GM12878 (cell line): ENCODE measurements at regions not wholly inside any gene's neighbourhood (a gene's known extent, or its start where the extent isn't known, plus 50 kb on each side); places are given as distances from the start of the nearest gene placed in this dataset.

Experiments used
- ATAC-seq: fragments of 200-7000 bp; cut with Tn5 transposase; 3 replicates; pipeline ENCODE4 v1.9.1; 2020; ENCODE audit warnings: mild to moderate bottlenecking, moderate library complexity
- BruUV-seq: library from RNA; stranded (reverse); fragments of 400-500 nt; replicated peaks from 2 replicates; lab custom pipeline; 2021; lab: Mats Ljungman, UMichigan
- CTCF ChIA-PET: fragments of 300-600 bp; sonication (Branson Sonifier 250); formaldehyde crosslinking; extraction: SDS; loops from one replicate; lab custom pipeline; 2021; ENCODE audit warnings: inconsistent platforms; lab: Yijun Ruan, JAX
- POLR2A ChIA-PET: fragments of 350-600 bp; formaldehyde crosslinking; extraction: SDS; loops from one replicate; lab custom pipeline; 2021; ENCODE audit warnings: inconsistent platforms; lab: Charles Lee
- RAD21 ChIA-PET: fragments of 300-600 bp; sonication (Branson Sonifier 250); formaldehyde crosslinking; loops from one replicate; lab custom pipeline; 2023; ENCODE audit warnings: antibody characterized with exemption; ENCODE audit not compliant: unreplicated experiment; lab: Charles Lee
- SMC1A ChIA-PET: fragments of 300-600 bp; sonication (Branson Sonifier 250); formaldehyde crosslinking; loops from one replicate; lab custom pipeline; 2023; ENCODE audit not compliant: unreplicated experiment, uncharacterized antibody; lab: Charles Lee
- DNase-seq: peaks from one replicate; pipeline ENCODE4 v3.0.0-alpha.2; 2011; ENCODE audit warnings: low read depth, low spot score
- FAIRE-seq: peaks from 3 replicates; lab custom pipeline; 2011; peaks lifted over from hg19 to GRCh38; lab: Jason Lieb, UNC
- H2AFZ ChIP-seq: 2 replicates; pipeline ENCODE4 v1.6.0; 2011; ENCODE audit warnings: low read depth, low read length, control low read depth; ENCODE audit not compliant: control insufficient read depth
- H3K27ac ChIP-seq: 2 replicates; pipeline ENCODE4 v1.5.1; 2011; ENCODE audit warnings: control low read depth; ENCODE audit not compliant: control insufficient read depth, insufficient read depth
- H3K27me3 ChIP-seq, 2 experiments: replicated peaks in 1 of 2; 2 replicates each; pipeline versions ENCODE4 v1.6.0 to v1.6.1; 2011; ENCODE audit warnings: low read length in 1 of 2; ENCODE audit not compliant: control insufficient read depth in 2 of 2, insufficient read depth in 2 of 2
- H3K36me3 ChIP-seq, 2 experiments: 2 replicates each; pipeline ENCODE4 v1.5.1; 2011; ENCODE audit warnings: low read length in 1 of 2; ENCODE audit not compliant: control insufficient read depth in 2 of 2, insufficient read depth in 2 of 2
- H3K4me1 ChIP-seq: 2 replicates; pipeline ENCODE4 v1.6.1; 2011; ENCODE audit warnings: mild to moderate bottlenecking, low read length, moderate library complexity, mixed read lengths; ENCODE audit not compliant: control insufficient read depth, insufficient read depth
- H3K4me2 ChIP-seq: 2 replicates; pipeline ENCODE4 v1.6.0; 2011; ENCODE audit warnings: control low read depth; ENCODE audit not compliant: control insufficient read depth, insufficient read depth
- H3K4me3 ChIP-seq: fragments of 200-600 bp; sonication (generic); 2 replicates; pipeline ENCODE4 v1.5.1; 2016
- H3K79me2 ChIP-seq: 2 replicates; pipeline ENCODE4 v1.6.0; 2011; ENCODE audit warnings: low read length; ENCODE audit not compliant: control insufficient read depth, insufficient read depth
- H3K9ac ChIP-seq: 2 replicates; pipeline ENCODE4 v1.8.0; 2011; ENCODE audit warnings: low read length, control low read depth, mixed read lengths; ENCODE audit not compliant: control insufficient read depth, insufficient read depth
- H3K9me3 ChIP-seq: replicated peaks from 3 replicates; pipeline ENCODE4 v1.5.1; 2011; ENCODE audit warnings: mild to moderate bottlenecking, low read length; ENCODE audit not compliant: control insufficient read depth, insufficient read depth
- H4K20me1 ChIP-seq: 2 replicates; pipeline ENCODE4 v1.6.0; 2011; ENCODE audit not compliant: control insufficient read depth, insufficient read depth
- FOXK2 ChIP-seq: fragments of 450-650 bp; IDR thresholded peaks from 2 replicates; pipeline ENCODE4 v1.6.1; 2017; ENCODE audit warnings: mild to moderate bottlenecking, moderate library complexity
- MEF2A ChIP-seq: IDR thresholded peaks from 2 replicates; pipeline ENCODE4 v1.6.1; 2011; ENCODE audit warnings: low read depth, mild to moderate bottlenecking, low read length, moderate library complexity; ENCODE audit not compliant: insufficient read depth
- MYB ChIP-seq: fragments of 150-350 bp; IDR thresholded peaks from 2 replicates; pipeline ENCODE4 v1.6.1; 2014; ENCODE audit warnings: mild to moderate bottlenecking, low read depth, low read length, borderline replicate concordance
- PAX5 ChIP-seq: IDR thresholded peaks from 2 replicates; pipeline ENCODE4 v1.6.1; 2011; ENCODE audit warnings: low read depth, low read length, borderline replicate concordance
- WGBS: methylation state at CpG from one replicate; pipeline ENCODE4 v1.1.6; 2016; ENCODE audit warnings: low lambda C conversion rate; ENCODE audit not compliant: insufficient replicate concordance, insufficient coverage; ENCODE audit errors: missing lambda C conversion rate; 5-methylcytosine and 5-hydroxymethylcytosine counted together
- in situ Hi-C: fragments of 300-500 bp; cut with MboI; formaldehyde crosslinking; loops from 9 replicates; pipeline ENCODE4 v1.14.3; 2018; ENCODE audit warnings: mixed read lengths
- intact Hi-C: fragments of 100-400 bp; cut with micrococcal nuclease; formaldehyde crosslinking; loops from one replicate; pipeline ENCODE4 v1.14.2; 2022; ENCODE audit not compliant: unreplicated experiment
- TF ChIP-seq, protein P1 (sequence below): fragments of 450-650 bp; IDR thresholded peaks from 2 replicates; pipeline ENCODE4 v1.6.1; 2017; ENCODE audit warnings: mild to moderate bottlenecking, low read depth, inconsistent platforms; ENCODE audit not compliant: poor library complexity, severe bottlenecking

DNA sequence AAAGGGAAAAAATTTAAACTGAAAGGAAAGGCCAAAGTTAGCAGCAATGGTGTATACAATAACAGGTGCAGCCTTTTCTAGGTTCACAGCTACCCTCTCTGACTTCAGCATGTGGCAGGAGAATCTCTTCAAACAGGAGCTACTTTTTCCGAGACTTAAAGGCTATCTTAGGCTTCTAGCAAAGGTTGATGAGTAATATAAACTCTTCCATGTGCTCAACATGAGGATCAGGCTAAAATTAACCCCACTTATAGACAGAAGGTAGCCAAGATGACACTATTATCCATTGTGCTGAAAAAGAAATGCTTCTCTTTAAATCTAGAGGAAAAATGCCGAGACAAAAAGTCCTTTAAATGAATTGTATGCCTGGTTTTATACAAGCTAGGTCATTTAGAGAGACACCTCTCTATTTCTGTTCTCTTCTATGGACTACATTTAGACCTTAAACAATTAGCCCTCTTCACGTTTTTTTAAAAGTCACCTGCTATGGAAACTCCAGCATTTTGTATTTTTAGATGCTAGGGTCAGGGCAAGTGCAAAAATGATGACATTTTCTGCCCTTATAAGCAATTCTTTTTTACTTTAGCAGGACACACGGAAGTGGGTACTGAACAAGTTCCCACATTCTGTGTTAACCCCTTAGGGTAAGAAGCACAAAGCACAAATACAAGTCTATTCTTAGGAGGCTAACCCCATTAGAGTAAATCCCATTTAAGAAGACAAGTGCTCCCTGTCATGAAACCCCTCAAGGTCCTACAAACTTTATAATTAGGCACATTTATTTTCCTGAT is 216.8 kb upstream of the CITED2 start:
- H3K4me1 ChIP-seq: no peaks in the 10 kb centered on the region
- no peak overlapping the region for H3K4me2 ChIP-seq
- H4K20me1 ChIP-seq: no peaks in the 10 kb centered on the region
- ChIA-PET POLR2A (interaction anchor here (1.1 kb wide), 1 partner anchor 11 kb away, joined by 3 read pairs; no protein-coding TSS in a partner anchor), SMC1A (interaction anchor here (1.0 to 1.5 kb wide), 2 partner anchors 11 to 57 kb away, joined by 3 to 4 read pairs; no protein-coding TSS in a partner anchor), RAD21 (interaction anchor here (1.0 kb wide), 1 partner anchor 144 kb away, joined by 3 read pairs; no protein-coding TSS in a partner anchor), CTCF (no interaction called here)
- no peak for FAIRE-seq
- WGBS: 45% methylated on average over 4 of the region's 4 CpGs
- no peaks in the 10 kb centered on the region for H3K9me3 ChIP-seq
- no peak overlapping the region for H3K9ac ChIP-seq
- H3K79me2 ChIP-seq: no peaks in the 10 kb centered on the region
- H3K27me3 ChIP-seq: no peaks in the 10 kb centered on the region
- DNase-seq: no peak
- no peak overlapping the region for H3K27ac ChIP-seq
- H3K36me3 ChIP-seq: no peaks in the 10 kb centered on the region
- intact Hi-C loops (no loop called here), in situ Hi-C loops (no loop called here)
- no peak for TF ChIP-seq MEF2A
- no peak for TF ChIP-seq PAX5
- no peak for TF ChIP-seq FOXK2
- TF ChIP-seq, protein P1, sequence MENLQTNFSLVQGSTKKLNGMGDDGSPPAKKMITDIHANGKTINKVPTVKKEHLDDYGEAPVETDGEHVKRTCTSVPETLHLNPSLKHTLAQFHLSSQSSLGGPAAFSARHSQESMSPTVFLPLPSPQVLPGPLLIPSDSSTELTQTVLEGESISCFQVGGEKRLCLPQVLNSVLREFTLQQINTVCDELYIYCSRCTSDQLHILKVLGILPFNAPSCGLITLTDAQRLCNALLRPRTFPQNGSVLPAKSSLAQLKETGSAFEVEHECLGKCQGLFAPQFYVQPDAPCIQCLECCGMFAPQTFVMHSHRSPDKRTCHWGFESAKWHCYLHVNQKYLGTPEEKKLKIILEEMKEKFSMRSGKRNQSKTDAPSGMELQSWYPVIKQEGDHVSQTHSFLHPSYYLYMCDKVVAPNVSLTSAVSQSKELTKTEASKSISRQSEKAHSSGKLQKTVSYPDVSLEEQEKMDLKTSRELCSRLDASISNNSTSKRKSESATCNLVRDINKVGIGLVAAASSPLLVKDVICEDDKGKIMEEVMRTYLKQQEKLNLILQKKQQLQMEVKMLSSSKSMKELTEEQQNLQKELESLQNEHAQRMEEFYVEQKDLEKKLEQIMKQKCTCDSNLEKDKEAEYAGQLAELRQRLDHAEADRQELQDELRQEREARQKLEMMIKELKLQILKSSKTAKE: no peak
- TF ChIP-seq MYB: no peak
- no peak overlapping the region for H3K4me3 ChIP-seq
- H2AFZ ChIP-seq: no peak overlapping the region
- ATAC-seq: no peak
- BruUV-seq: no TSS peak
